H1 (cell line): ENCODE measurements at regions not wholly inside any gene's neighbourhood (a gene's known extent, or its start where the extent isn't known, plus 50 kb on each side); places are given as distances from the start of the nearest gene placed in this dataset.

Source experiments
- CTCF ChIP-seq, 3 experiments: IDR thresholded peaks; 1 replicate in 2 of 3; 2 replicates in 1 of 3; pipeline versions ENCODE4 v1.5.1 to v1.6.1; 2011; ENCODE audit warnings: low read length in 3 of 3, mild to moderate bottlenecking in 3 of 3, inconsistent platforms in 2 of 3, low read depth in 1 of 3, moderate library complexity in 1 of 3; ENCODE audit not compliant: insufficient read depth in 1 of 3; ENCODE audit errors: control extremely low read depth in 1 of 3
- EP300 ChIP-seq, 2 experiments: IDR thresholded peaks; 1 replicate in 1 of 2; 2 replicates in 1 of 2; pipeline ENCODE4 v1.6.1; 2011 to 2012; ENCODE audit warnings: low read depth in 2 of 2, low read length in 2 of 2, mild to moderate bottlenecking in 2 of 2, borderline replicate concordance in 1 of 2, inconsistent platforms in 1 of 2, moderate library complexity in 1 of 2
- HDAC6 ChIP-seq: IDR thresholded peaks from one replicate; pipeline ENCODE4 v1.7.1; 2012; ENCODE audit warnings: low read depth, mild to moderate bottlenecking, inconsistent platforms, low read length, moderate library complexity
- KDM1A ChIP-seq: fragments of 200-600, 300-600 bp; sonication (generic); IDR thresholded peaks from 2 replicates; pipeline ENCODE4 v1.7.1; 2016; ENCODE audit warnings: mild to moderate bottlenecking, low read length, borderline replicate concordance

GRCh38 chr3:110234831-110235230 lies 836.8 kb upstream of the NECTIN3 start:
- no peak for TF ChIP-seq KDM1A
- no peak for TF ChIP-seq CTCF (IDR thresholded peaks at IDR 0.05; ENCODE audit: control extremely low read depth in 1 of 3, insufficient read depth in 1 of 3, low read depth in 1 of 3, low read length in 3 of 3)
- no peak for TF ChIP-seq EP300 (IDR thresholded peaks at IDR 0.05; ENCODE audit: borderline replicate concordance in 1 of 2, low read depth in 2 of 2, low read length in 2 of 2)
- no peak for TF ChIP-seq HDAC6
